CD8-positive, alpha-beta memory T cell (primary cell): ENCODE measurements at regions not wholly inside any gene's neighbourhood (a gene's known extent, or its start where the extent isn't known, plus 50 kb on each side); places are given as distances from the start of the nearest gene placed in this dataset.

ENCODE experiments used
- CTCF ChIA-PET: fragments of 350-600 bp; sonication (Branson Sonifier 250); formaldehyde crosslinking; loops from one replicate; lab custom pipeline; 2021; ENCODE audit warnings: antibody characterized with exemption; lab: Charles Lee
- POLR2A ChIA-PET: fragments of 350-600 bp; sonication (Branson Sonifier 250); formaldehyde crosslinking; loops from one replicate; lab custom pipeline; 2021; ENCODE audit warnings: antibody characterized with exemption; lab: Charles Lee
- DNase-seq, 5 donors: peaks; one replicate each; pipeline versions ENCODE4 v3.0.0 to v3.0.0-alpha.2; 2020 to 2022; ENCODE audit warnings: mixed read lengths in 1 of 5
- H3K27ac ChIP-seq: one replicate; pipeline ENCODE4 v1.7.0; 2013; ENCODE audit warnings: low read depth, mild to moderate bottlenecking, low read length, moderate library complexity
- H3K27me3 ChIP-seq: 2 replicates; pipeline ENCODE4 v1.7.0; 2013; ENCODE audit warnings: low read length, mild to moderate bottlenecking; ENCODE audit not compliant: insufficient read depth, poor library complexity, severe bottlenecking
- H3K36me3 ChIP-seq: 2 replicates; pipeline ENCODE4 v1.7.0; 2013; ENCODE audit warnings: mild to moderate bottlenecking, low read length, moderate library complexity; ENCODE audit not compliant: insufficient read depth
- H3K4me1 ChIP-seq: 2 replicates; pipeline ENCODE4 v1.7.0; 2013; ENCODE audit warnings: mild to moderate bottlenecking, low read length, moderate library complexity; ENCODE audit not compliant: insufficient read depth
- H3K4me3 ChIP-seq: 2 replicates; pipeline ENCODE4 v1.7.0; 2013; ENCODE audit warnings: mild to moderate bottlenecking, low read length
- H3K9me3 ChIP-seq: 2 replicates; pipeline ENCODE4 v1.7.0; 2013; ENCODE audit warnings: mild to moderate bottlenecking, low read length
- H3K27ac Mint-ChIP-seq, 8 donors: one replicate each; pipeline ENCODE4 v1.8.0; 2020 to 2021; ENCODE audit warnings: mixed read lengths in 8 of 8, mild to moderate bottlenecking in 6 of 8, inconsistent platforms in 3 of 8, moderate library complexity in 3 of 8
- H3K27me3 Mint-ChIP-seq, 2 donors: one replicate each; pipeline ENCODE4 v1.8.0; 2020 to 2021; ENCODE audit warnings: mixed read lengths in 2 of 2, mild to moderate bottlenecking in 1 of 2, moderate library complexity in 1 of 2
- H3K36me3 Mint-ChIP-seq, 3 donors: one replicate each; pipeline ENCODE4 v1.8.0; 2020 to 2021; ENCODE audit warnings: mixed read lengths in 3 of 3, inconsistent platforms in 1 of 3, mild to moderate bottlenecking in 1 of 3
- H3K4me1 Mint-ChIP-seq, 3 donors: one replicate each; pipeline ENCODE4 v1.8.0; 2020 to 2021; ENCODE audit warnings: mixed read lengths in 3 of 3, inconsistent platforms in 1 of 3, mild to moderate bottlenecking in 1 of 3
- H3K4me3 Mint-ChIP-seq, 7 donors: one replicate each; pipeline ENCODE4 v1.8.0; 2020 to 2021; ENCODE audit warnings: mixed read lengths in 7 of 7, mild to moderate bottlenecking in 6 of 7, moderate library complexity in 4 of 7, inconsistent platforms in 2 of 7
- H3K9me3 Mint-ChIP-seq, 5 donors: one replicate each; pipeline ENCODE4 v1.8.0; 2020 to 2022; ENCODE audit warnings: mixed read lengths in 5 of 5, mild to moderate bottlenecking in 3 of 5, moderate library complexity in 2 of 5, inconsistent platforms in 1 of 5

DNA sequence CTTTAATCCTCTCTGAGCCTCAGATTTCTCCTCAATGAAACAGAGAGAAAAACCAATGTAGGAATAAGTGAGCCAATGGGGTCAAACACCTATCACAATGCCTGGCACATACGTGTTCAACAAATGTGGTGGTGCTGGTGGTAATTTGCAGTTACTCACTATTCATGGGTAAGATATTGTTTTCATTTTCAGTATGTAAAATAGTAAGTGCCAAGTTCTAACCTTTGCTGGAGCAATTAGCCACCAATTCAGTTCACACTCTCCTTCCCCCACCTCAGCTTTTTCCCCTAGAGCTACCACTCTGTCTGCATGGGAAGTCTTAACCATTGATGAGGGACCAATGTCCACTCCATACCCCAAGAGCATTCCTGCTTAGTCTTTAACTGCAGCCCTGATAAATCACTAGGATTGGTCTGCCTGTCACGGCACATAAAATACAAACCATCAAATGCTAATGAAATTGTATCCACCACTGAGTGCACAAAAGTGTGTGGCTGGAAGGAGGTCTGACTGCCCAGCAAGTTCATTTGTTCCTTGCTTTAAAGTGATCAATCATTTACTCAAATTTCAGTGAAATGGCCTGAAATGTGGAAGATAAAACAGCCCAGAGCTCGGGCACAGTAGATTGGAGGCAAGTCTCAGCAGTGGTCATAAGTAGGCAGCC, 187.4 kb upstream of the API5 start:
- Mint-ChIP-seq H3K4me3 (no peak overlapping the region), H3K27me3 (no peaks in the 10 kb centered on the region), H3K27ac (no peak overlapping the region), H3K4me1 (no peaks in the 10 kb centered on the region), H3K9me3 (peaks cover 0 to 3% (median 0%) of the 10 kb centered on the region in 5 donors), H3K36me3 (no peaks in the 10 kb centered on the region)
- POLR2A ChIA-PET, result no interaction called here
- no peaks in the 10 kb centered on the region for H3K36me3 ChIP-seq
- H3K4me3 ChIP-seq, result no peak overlapping the region
- H3K9me3 ChIP-seq, result no peaks in the 10 kb centered on the region
- H3K27ac ChIP-seq, result no peak overlapping the region
- CTCF ChIA-PET, result no interaction called here
- H3K4me1 ChIP-seq, result no peaks in the 10 kb centered on the region
- DNase-seq, result no peak
- H3K27me3 ChIP-seq, result no peaks in the 10 kb centered on the region

- Histone ChIP-seq H3K9me3 (no peaks in the 10 kb centered on the region), H3K27me3 (no peaks in the 10 kb centered on the region), H3K4me3 (no peak overlapping the region), H3K36me3 (no peaks in the 10 kb centered on the region), H3K4me1 (no peaks in the 10 kb centered on the region), H3K27ac (no peak overlapping the region)
- ChIA-PET CTCF (no interaction called here), POLR2A (no interaction called here)
- H3K27ac Mint-ChIP-seq, result peak overlapping the region in 1 of 8 donors; percentile 8
- DNase-seq, result no peak
- no peaks in the 10 kb centered on the region for H3K36me3 Mint-ChIP-seq
- H3K4me3 Mint-ChIP-seq, result no peak overlapping the region
- no peaks in the 10 kb centered on the region for H3K27me3 Mint-ChIP-seq
- peaks cover 0 to 3% (median 0%) of the 10 kb centered on the region in 5 donors for H3K9me3 Mint-ChIP-seq
- no peaks in the 10 kb centered on the region for H3K4me1 Mint-ChIP-seq
Observed at GRCh38 chr11:43129329-43129728, 182.5 kb upstream of the API5 start.

DNA sequence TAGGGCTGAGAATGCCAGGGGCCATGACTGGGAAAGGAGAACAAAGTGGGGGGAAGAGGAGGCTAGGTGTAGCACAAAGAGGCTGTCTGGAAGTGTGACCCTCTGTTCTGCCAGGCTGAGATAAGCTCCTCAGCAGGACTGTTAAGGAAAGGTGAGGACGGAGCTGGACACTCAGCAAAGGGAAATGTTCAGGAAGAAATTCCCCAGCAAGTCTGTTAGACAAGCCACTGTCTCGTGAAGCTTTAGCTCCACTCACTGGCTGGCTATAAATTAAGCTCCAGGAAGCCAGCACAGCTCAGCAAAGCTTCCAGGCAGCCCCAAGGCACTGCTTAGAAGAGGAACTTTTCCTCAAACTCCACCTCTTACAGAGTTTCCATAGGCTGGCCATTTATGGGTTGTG, 181.2 kb upstream of the API5 start:
- H3K9me3 Mint-ChIP-seq, result peaks cover 0 to under 1% (median 0%) of the 10 kb centered on the region in 5 donors
- ChIA-PET POLR2A (no interaction called here), CTCF (no interaction called here)

DNA sequence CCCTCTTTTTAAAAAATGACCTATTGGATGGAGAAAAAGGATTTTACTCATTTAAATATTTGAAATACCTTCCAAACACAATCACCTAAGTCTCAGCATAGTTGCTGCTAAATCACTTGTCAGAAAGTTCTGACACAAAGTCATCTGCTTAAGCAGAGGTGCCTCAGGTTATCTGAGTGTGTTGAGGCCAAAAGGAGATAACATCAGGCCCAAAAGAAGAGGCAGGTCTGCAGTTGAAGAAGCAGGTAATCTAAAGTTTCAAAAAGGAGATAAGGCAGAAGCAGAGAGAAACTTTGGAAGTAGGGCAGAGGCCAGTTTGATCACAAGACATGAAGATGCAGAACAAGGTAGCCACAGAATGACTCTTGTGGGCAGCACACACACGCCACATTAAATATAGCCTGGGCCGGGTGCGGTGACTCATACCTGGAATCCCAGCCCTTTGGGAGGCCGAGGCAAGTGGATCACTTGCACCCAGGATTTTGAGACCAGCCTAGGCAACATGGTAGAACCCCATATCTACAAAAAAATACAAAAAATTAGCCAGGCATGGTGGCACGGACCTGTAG, 175.7 kb upstream of the API5 start:
- Histone ChIP-seq H3K27ac (no peak overlapping the region), H3K4me1 (no peaks in the 10 kb centered on the region), H3K27me3 (no peaks in the 10 kb centered on the region), H3K9me3 (no peaks in the 10 kb centered on the region), H3K4me3 (no peak overlapping the region), H3K36me3 (no peaks in the 10 kb centered on the region)
- H3K27ac Mint-ChIP-seq, result no peak overlapping the region
- ChIA-PET POLR2A (no interaction called here), CTCF (no interaction called here)
- H3K9me3 Mint-ChIP-seq, result peaks cover 0 to 11% (median under 1%) of the 10 kb centered on the region in 5 donors
- H3K36me3 Mint-ChIP-seq, result no peaks in the 10 kb centered on the region
- peaks cover 0 to 2% of the 10 kb centered on the region in 2 donors for H3K27me3 Mint-ChIP-seq
- no peak overlapping the region for H3K4me3 Mint-ChIP-seq
- DNase-seq, result no peak
- no peaks in the 10 kb centered on the region for H3K4me1 Mint-ChIP-seq

More for the DNA sequence above, 181.2 kb upstream of the API5 start:
- Mint-ChIP-seq H3K4me3 (no peak overlapping the region), H3K36me3 (no peaks in the 10 kb centered on the region), H3K4me1 (no peaks in the 10 kb centered on the region), H3K27me3 (no peaks in the 10 kb centered on the region), H3K27ac (no peak overlapping the region)
- Histone ChIP-seq H3K9me3 (no peaks in the 10 kb centered on the region), H3K36me3 (no peaks in the 10 kb centered on the region), H3K27me3 (no peaks in the 10 kb centered on the region), H3K27ac (no peak overlapping the region), H3K4me1 (no peaks in the 10 kb centered on the region), H3K4me3 (no peak overlapping the region)
- no peak for DNase-seq

GRCh38 chr11:43138621-43139140, 173.1 kb upstream of the API5 start:
- Histone ChIP-seq H3K4me3 (no peak overlapping the region), H3K36me3 (no peaks in the 10 kb centered on the region), H3K4me1 (no peaks in the 10 kb centered on the region), H3K9me3 (no peaks in the 10 kb centered on the region), H3K27ac (no peak overlapping the region), H3K27me3 (no peaks in the 10 kb centered on the region)
- Mint-ChIP-seq H3K36me3 (no peaks in the 10 kb centered on the region), H3K27me3 (peaks cover 0 to 2% of the 10 kb centered on the region in 2 donors), H3K4me1 (no peaks in the 10 kb centered on the region), H3K27ac (no peak overlapping the region), H3K9me3 (peaks cover 3 to 15% (median 14%) of the 10 kb centered on the region in 5 donors), H3K4me3 (no peak overlapping the region)
- CTCF ChIA-PET, result no interaction called here
- POLR2A ChIA-PET, result no interaction called here
- DNase-seq, result no peak

- Histone ChIP-seq H3K27ac (no peak overlapping the region), H3K9me3 (no peaks in the 10 kb centered on the region), H3K36me3 (no peaks in the 10 kb centered on the region), H3K4me1 (no peaks in the 10 kb centered on the region), H3K27me3 (no peaks in the 10 kb centered on the region), H3K4me3 (no peak overlapping the region)
- ChIA-PET POLR2A (no interaction called here), CTCF (no interaction called here)
- Mint-ChIP-seq H3K9me3 (peaks cover 3 to 18% (median 15%) of the 10 kb centered on the region in 5 donors), H3K4me1 (peaks cover 0 to 1% (median 0%) of the 10 kb centered on the region in 3 donors), H3K4me3 (no peak overlapping the region), H3K27me3 (peaks cover 0 to 4% of the 10 kb centered on the region in 2 donors), H3K36me3 (no peaks in the 10 kb centered on the region), H3K27ac (peak overlapping the region in 1 of 8 donors; percentile 77)
- DNase-seq, result no peak
Observed at GRCh38 chr11:43145653-43146052, 166.1 kb upstream of the API5 start.

DNA sequence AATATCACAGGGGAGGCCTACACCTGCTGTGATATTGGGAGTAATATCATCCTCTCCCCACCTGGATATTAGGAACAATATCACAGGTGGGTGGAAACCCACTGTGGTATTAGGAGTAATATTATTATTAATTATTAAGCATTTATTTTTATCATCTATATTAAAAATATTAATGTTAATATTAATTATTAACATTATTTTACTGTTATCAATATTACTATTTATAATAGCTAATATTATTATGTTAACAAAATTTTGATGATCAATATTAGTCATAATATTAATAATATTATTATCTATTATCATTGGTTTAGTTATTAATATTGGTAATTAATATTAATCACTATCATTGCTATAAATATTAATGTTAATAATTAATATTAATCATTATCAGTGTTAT, 161.1 kb upstream of the API5 start:
- H3K4me3 ChIP-seq, result no peak overlapping the region
- peaks cover 0 to under 1% (median 0%) of the 10 kb centered on the region in 3 donors for H3K4me1 Mint-ChIP-seq
- H3K27me3 Mint-ChIP-seq, result peaks cover 0 to 3% of the 10 kb centered on the region in 2 donors
- ChIA-PET POLR2A (no interaction called here), CTCF (no interaction called here)
- no peaks in the 10 kb centered on the region for H3K27me3 ChIP-seq
- no peak overlapping the region for H3K27ac Mint-ChIP-seq
- DNase-seq, result no peak
- no peak overlapping the region for H3K27ac ChIP-seq
- H3K36me3 ChIP-seq, result no peaks in the 10 kb centered on the region
- H3K36me3 Mint-ChIP-seq, result no peaks in the 10 kb centered on the region
- peaks cover 0 to 2% (median 0%) of the 10 kb centered on the region in 5 donors for H3K9me3 Mint-ChIP-seq
- H3K4me1 ChIP-seq, result no peaks in the 10 kb centered on the region
- H3K9me3 ChIP-seq, result no peaks in the 10 kb centered on the region
- H3K4me3 Mint-ChIP-seq, result no peak overlapping the region

- ChIA-PET CTCF (no interaction called here), POLR2A (no interaction called here)
- Histone ChIP-seq H3K9me3 (no peaks in the 10 kb centered on the region), H3K27me3 (no peaks in the 10 kb centered on the region), H3K27ac (no peak overlapping the region), H3K4me1 (no peaks in the 10 kb centered on the region), H3K36me3 (no peaks in the 10 kb centered on the region), H3K4me3 (no peak overlapping the region)
- DNase-seq, result no peak
- Mint-ChIP-seq H3K27me3 (peaks cover 0 to 1% of the 10 kb centered on the region in 2 donors), H3K4me1 (no peaks in the 10 kb centered on the region), H3K36me3 (no peaks in the 10 kb centered on the region), H3K9me3 (peaks cover 5 to 13% (median 10%) of the 10 kb centered on the region in 5 donors), H3K4me3 (no peak overlapping the region), H3K27ac (no peak overlapping the region)
Observed at GRCh38 chr11:43164831-43165230, 147.0 kb upstream of the API5 start.
